ENCODE measurements at regions not wholly inside any gene's neighbourhood (a gene's known extent, or its start where the extent isn't known, plus 50 kb on each side); places are given as distances from the start of the nearest gene placed in this dataset.

GRCh38 chr2:3025984-3026383 lies 351.6 kb downstream of the EIPR1 start:
- Histone ChIP-seq H3K4me2 (no peak overlapping the region), H3K9me2 (replicated peaks; ENCODE audit: insufficient read depth) (no peaks in the 10 kb centered on the region), H3K79me2 (no peaks in the 10 kb centered on the region), H3K27me3 (no peaks in the 10 kb centered on the region), H2AFZ (no peak overlapping the region), H3K4me3 (no peak overlapping the region), H3K4me1 (ENCODE audit: insufficient read depth) (no peaks in the 10 kb centered on the region), H4K20me1 (ENCODE audit: insufficient read depth, poor library complexity, severe bottlenecking) (no peaks in the 10 kb centered on the region), H3K36me3 (replicated peaks; ENCODE audit: insufficient read depth, low read depth) (no peaks in the 10 kb centered on the region), H3K9me3 (ENCODE audit: low read depth) (no peaks in the 10 kb centered on the region), H3K27ac (no peak overlapping the region)
- no peak for DNase-seq (ENCODE audit: low spot score)
- no peak for TF ChIP-seq CTCF (IDR thresholded peaks at IDR 0.05; ENCODE audit: poor library complexity)
- no peak for TF ChIP-seq EZH2 (IDR thresholded peaks at IDR 0.05; ENCODE audit: borderline replicate concordance)
- TF ChIP-seq EZH2phosphoT487 (IDR thresholded peaks at IDR 0.05; ENCODE audit: low read depth, severe bottlenecking, unreplicated experiment) = no peak
- 78% methylated on average over 1 of the region's 1 CpG for WGBS (ENCODE audit: low lambda C conversion rate, missing lambda C conversion rate)

- Histone ChIP-seq H3K4me3 (no peak overlapping the region), H3K27me3 (no peaks in the 10 kb centered on the region), H2AFZ (no peak overlapping the region), H3K9me3 (ENCODE audit: low read depth) (no peaks in the 10 kb centered on the region), H3K27ac (no peak overlapping the region), H3K4me2 (no peak overlapping the region), H3K4me1 (ENCODE audit: insufficient read depth) (no peaks in the 10 kb centered on the region), H3K9me2 (replicated peaks; ENCODE audit: insufficient read depth) (no peaks in the 10 kb centered on the region), H3K36me3 (replicated peaks; ENCODE audit: insufficient read depth, low read depth) (no peaks in the 10 kb centered on the region), H4K20me1 (ENCODE audit: insufficient read depth, poor library complexity, severe bottlenecking) (no peaks in the 10 kb centered on the region), H3K79me2 (no peaks in the 10 kb centered on the region)
- WGBS (ENCODE audit: low lambda C conversion rate, missing lambda C conversion rate) = 62% methylated on average over 6 of the region's 6 CpGs
- no peak for DNase-seq (ENCODE audit: low spot score)
- TF ChIP-seq CTCF (IDR thresholded peaks at IDR 0.05; ENCODE audit: poor library complexity) (no peak), EZH2 (IDR thresholded peaks at IDR 0.05; ENCODE audit: borderline replicate concordance) (no peak)
Measured at GRCh38 chr2:3025261-3025660, 352.4 kb downstream of the EIPR1 start.

GRCh38 chr2:3024401-3024935 lies 353.1 kb downstream of the EIPR1 start:
- Histone ChIP-seq H3K9me3 (ENCODE audit: low read depth) (no peaks in the 10 kb centered on the region), H4K20me1 (ENCODE audit: insufficient read depth, poor library complexity, severe bottlenecking) (no peaks in the 10 kb centered on the region), H3K79me2 (no peaks in the 10 kb centered on the region), H3K27ac (no peak overlapping the region), H3K9me2 (replicated peaks; ENCODE audit: insufficient read depth) (no peaks in the 10 kb centered on the region), H2AFZ (no peak overlapping the region), H3K4me2 (no peak overlapping the region), H3K36me3 (replicated peaks; ENCODE audit: insufficient read depth, low read depth) (no peaks in the 10 kb centered on the region), H3K27me3 (no peaks in the 10 kb centered on the region), H3K4me3 (no peak overlapping the region), H3K4me1 (ENCODE audit: insufficient read depth) (no peaks in the 10 kb centered on the region)
- no peak for DNase-seq (ENCODE audit: low spot score)
- 80% methylated on average over 10 of the region's 10 CpGs for WGBS (ENCODE audit: low lambda C conversion rate, missing lambda C conversion rate)
- TF ChIP-seq EZH2 (IDR thresholded peaks at IDR 0.05; ENCODE audit: borderline replicate concordance) = no peak

- H4K20me1 ChIP-seq (ENCODE audit: insufficient read depth, poor library complexity, severe bottlenecking) = no peaks in the 10 kb centered on the region
- no peak overlapping the region for H2AFZ ChIP-seq
- no peaks in the 10 kb centered on the region for H3K79me2 ChIP-seq
- whole genome bisulfite sequencing (ENCODE audit: low lambda C conversion rate, missing lambda C conversion rate) = 94% methylated on average over 7 of the region's 7 CpGs
- H3K9me3 ChIP-seq (ENCODE audit: low read depth) = no peaks in the 10 kb centered on the region
- H3K4me3 ChIP-seq = no peak overlapping the region
- H3K27me3 ChIP-seq = no peaks in the 10 kb centered on the region
- TF ChIP-seq EZH2 (IDR thresholded peaks at IDR 0.05; ENCODE audit: borderline replicate concordance) (no peak), EZH2phosphoT487 (IDR thresholded peaks at IDR 0.05; ENCODE audit: low read depth, severe bottlenecking, unreplicated experiment) (no peak), CTCF (IDR thresholded peaks at IDR 0.05; ENCODE audit: poor library complexity) (no peak)
- H3K36me3 ChIP-seq (replicated peaks; ENCODE audit: insufficient read depth, low read depth) = no peaks in the 10 kb centered on the region
- H3K9me2 ChIP-seq (replicated peaks; ENCODE audit: insufficient read depth) = no peaks in the 10 kb centered on the region
- no peak overlapping the region for H3K4me2 ChIP-seq
- no peak for DNase-seq (ENCODE audit: low spot score)
- H3K4me1 ChIP-seq (ENCODE audit: insufficient read depth) = no peaks in the 10 kb centered on the region
- H3K27ac ChIP-seq = no peak overlapping the region
Measured at GRCh38 chr2:3023531-3023930, 354.1 kb downstream of the EIPR1 start.
